Pancreas (tissue), 10 donors: ENCODE measurements at regions not wholly inside any gene's neighbourhood (a gene's known extent, or its start where the extent isn't known, plus 50 kb on each side); places are given as distances from the start of the nearest gene placed in this dataset.

Experiments
- ATAC-seq, 4 donors: fragments of 200-7000 bp; cut with Tn5 transposase; one replicate each; pipeline versions ENCODE4 v1.8.0 to v1.9.1; 2020; ENCODE audit warnings: mild to moderate bottlenecking in 4 of 4, moderate library complexity in 4 of 4
- DNase-seq, 6 donors: peaks; one replicate each; pipeline ENCODE4 v3.0.0-alpha.2; 2020
- FAIRE-seq: peaks from 2 replicates; lab custom pipeline; 2012; peaks lifted over from hg19 to GRCh38; lab: Jason Lieb, UNC
- H3K27ac ChIP-seq, 4 donors: fragments of 200-600 bp; sonication (generic); 1 replicate in 3 of 4; 2 replicates in 1 of 4; pipeline versions ENCODE4 v1.5.0 to v1.8.0; 2020
- H3K27me3 ChIP-seq, 4 donors: fragments of 200-600 bp; one replicate each; pipeline ENCODE4 v1.8.0; 2021
- H3K36me3 ChIP-seq, 3 donors: fragments of 200-600 bp; sonication (generic) in 1 of 3; one replicate each; pipeline versions ENCODE4 v1.5.0 to v1.8.0; 2020 to 2021
- H3K4me1 ChIP-seq, 3 donors: fragments of 200-600 bp; one replicate each; pipeline ENCODE4 v1.8.0; 2021
- H3K4me3 ChIP-seq, 4 donors: fragments of 200-600 bp; sonication (generic) in 2 of 4; one replicate each; pipeline versions ENCODE4 v1.5.0 to v1.8.0; 2020 to 2021
- H3K9me3 ChIP-seq, 4 donors: fragments of 200-600 bp; one replicate each; pipeline ENCODE4 v1.8.0; 2021
- CTCF ChIP-seq, 4 donors: fragments of 200-600 bp; sonication (generic) in 3 of 4; IDR thresholded peaks; one replicate each; pipeline versions ENCODE4 v1.5.0 to v1.8.0; 2021; ENCODE audit warnings: antibody characterized with exemption in 4 of 4
- WGBS, 2 donors: extraction: QIAGEN DNeasy Blood & Tissue Kit; methylation state at CpG; one replicate each; pipeline ENCODE4 v1.1.7; 2013; 5-methylcytosine and 5-hydroxymethylcytosine counted together
- intact Hi-C, 3 donors: fragments of 100-400 bp; cut with DNase I; formaldehyde crosslinking; loops; one replicate each; pipeline versions ENCODE4 v1.11.1 to v1.14.2; 2022
- donor health status: healthy with polysubstance abuse.
- donor health status: DM: no; HTN: no; CAD: no; lungs with moderate emphysema.
- donor health status: DM: no; HTN: no; CAD: no.
- donor health status: control.
- donor health status: control.
- donor health status: Bipolar disorder and iron deficiency.
- donor health status: DM: yes; HTN: yes; CAD: no.
- donor health status: DM: no; HTN: no; CAD: no.
- donor health status: DM: no; HTN: no; CAD: no.
- donor health status: DM: yes; HTN: yes; CAD: no.

- intact Hi-C loops = no loop called here
- TF ChIP-seq CTCF (IDR thresholded peaks at IDR 0.05) = no peak
- DNase-seq = no peak
- no peak for ATAC-seq
- peak; percentile 34 for FAIRE-seq
- Histone ChIP-seq H3K9me3 (no peaks in the 10 kb centered on the region), H3K4me3 (no peak overlapping the region), H3K4me1 (no peaks in the 10 kb centered on the region), H3K36me3 (no peaks in the 10 kb centered on the region), H3K27me3 (no peaks in the 10 kb centered on the region), H3K27ac (no peak overlapping the region)
These were observed 2071.2 kb upstream of the C9orf72 start for GRCh38 chr9:29644514-29644913.

GRCh38 chr9:29647451-29647850, 2074.2 kb upstream of the C9orf72 start:
- ATAC-seq (no peak), FAIRE-seq (no peak), DNase-seq (no peak)
- no peak for TF ChIP-seq CTCF (IDR thresholded peaks at IDR 0.05)
- H3K4me1 ChIP-seq = no peaks in the 10 kb centered on the region
- no peaks in the 10 kb centered on the region for H3K9me3 ChIP-seq
- H3K36me3 ChIP-seq = no peaks in the 10 kb centered on the region
- H3K27me3 ChIP-seq = no peaks in the 10 kb centered on the region
- H3K4me3 ChIP-seq = no peak overlapping the region
- intact Hi-C loops = no loop called here
- no peak overlapping the region for H3K27ac ChIP-seq

GRCh38 chr9:29648132-29648531, 2074.9 kb upstream of the C9orf72 start:
- intact Hi-C loops = no loop called here
- ATAC-seq (no peak), FAIRE-seq (no peak), DNase-seq (no peak)
- Histone ChIP-seq H3K4me1 (no peaks in the 10 kb centered on the region), H3K4me3 (no peak overlapping the region), H3K27me3 (no peaks in the 10 kb centered on the region), H3K36me3 (no peaks in the 10 kb centered on the region), H3K27ac (no peak overlapping the region), H3K9me3 (no peaks in the 10 kb centered on the region)
- TF ChIP-seq CTCF (IDR thresholded peaks at IDR 0.05) = no peak

- TF ChIP-seq CTCF (IDR thresholded peaks at IDR 0.05) = no peak
- DNase-seq (no peak), ATAC-seq (no peak), FAIRE-seq (no peak)
- Histone ChIP-seq H3K4me1 (no peaks in the 10 kb centered on the region), H3K36me3 (no peaks in the 10 kb centered on the region), H3K27me3 (no peaks in the 10 kb centered on the region), H3K27ac (no peak overlapping the region), H3K9me3 (no peaks in the 10 kb centered on the region), H3K4me3 (no peak overlapping the region)
- intact Hi-C loops = no loop called here
These were observed 2075.3 kb upstream of the C9orf72 start for GRCh38 chr9:29648601-29649000.

- FAIRE-seq = no peak
- H3K27ac ChIP-seq = no peak overlapping the region
- 58 to 65% methylated on average over 7 of the region's 7 CpGs for WGBS, 2 donors
- no peak for TF ChIP-seq CTCF (IDR thresholded peaks at IDR 0.05)
- H3K4me3 ChIP-seq = no peak overlapping the region
- DNase-seq = peak in 1 of 6 donors; percentile 4
- no peaks in the 10 kb centered on the region for H3K36me3 ChIP-seq
- no peaks in the 10 kb centered on the region for H3K4me1 ChIP-seq
- intact Hi-C loops = no loop called here
- H3K27me3 ChIP-seq = no peaks in the 10 kb centered on the region
- peak; percentile 32 to 63 (median 47) for ATAC-seq
- H3K9me3 ChIP-seq = no peaks in the 10 kb centered on the region
These were observed 2083.5 kb upstream of the C9orf72 start for GRCh38 chr9:29656641-29657406.
